Activated T-cell treated with anti-CD3 and anti-CD28 coated beads, Interleukin-2, amount 50 U/mL, for 4 hours (primary cell): ENCODE measurements at regions not wholly inside any gene's neighbourhood (a gene's known extent, or its start where the extent isn't known, plus 50 kb on each side); places are given as distances from the start of the nearest gene placed in this dataset.

Experiments
- ATAC-seq, 2 donors: fragments of 200-7000 bp; cut with Tn5 transposase; one replicate each; pipeline ENCODE4 v1.10.0; 2021
- DNase-seq: peaks from one replicate; pipeline ENCODE4 v3.0.0-alpha.2; 2020
- H3K27me3 Mint-ChIP-seq: one replicate; pipeline ENCODE4 v1.8.0; 2021; ENCODE audit warnings: low read depth, mixed read lengths
- H3K36me3 Mint-ChIP-seq: one replicate; pipeline ENCODE4 v1.8.0; 2022; ENCODE audit warnings: mixed read lengths; ENCODE audit not compliant: insufficient read depth
- H3K4me1 Mint-ChIP-seq: one replicate; pipeline ENCODE4 v1.8.0; 2021; ENCODE audit warnings: low read depth, mixed read lengths
- H3K4me3 Mint-ChIP-seq: one replicate; pipeline ENCODE4 v1.8.0; 2021; ENCODE audit warnings: mild to moderate bottlenecking, moderate library complexity, mixed read lengths
- H3K9me3 Mint-ChIP-seq: one replicate; pipeline ENCODE4 v1.8.0; 2021; ENCODE audit warnings: mixed read lengths

- ATAC-seq (no peak), DNase-seq (no peak)
- Mint-ChIP-seq H3K36me3 (no peaks in the 10 kb centered on the region), H3K27me3 (no peaks in the 10 kb centered on the region), H3K4me1 (peaks cover 8% of the 10 kb centered on the region), H3K9me3 (no peaks in the 10 kb centered on the region), H3K4me3 (no peak overlapping the region)
Measured at GRCh38 chr6:134866563-134866962, 83.3 kb downstream of the ALDH8A1 start.

- Mint-ChIP-seq H3K4me3 (no peak overlapping the region), H3K9me3 (no peaks in the 10 kb centered on the region), H3K27me3 (no peaks in the 10 kb centered on the region), H3K36me3 (no peaks in the 10 kb centered on the region), H3K4me1 (no peaks in the 10 kb centered on the region)
- DNase-seq (no peak), ATAC-seq (no peak)
Measured at GRCh38 chr6:134864558-134864957, 85.3 kb downstream of the ALDH8A1 start.

- ATAC-seq (no peak), DNase-seq (no peak)
- Mint-ChIP-seq H3K36me3 (no peaks in the 10 kb centered on the region), H3K27me3 (no peaks in the 10 kb centered on the region), H3K4me1 (no peaks in the 10 kb centered on the region), H3K4me3 (no peak overlapping the region), H3K9me3 (no peaks in the 10 kb centered on the region)
Measured at GRCh38 chr6:134863763-134864510, 86.0 kb downstream of the ALDH8A1 start.

GRCh38 chr6:134854366-134854765 is 95.5 kb downstream of the ALDH8A1 start:
- H3K4me3 Mint-ChIP-seq = no peak overlapping the region
- no peaks in the 10 kb centered on the region for H3K36me3 Mint-ChIP-seq
- DNase-seq (no peak), ATAC-seq (no peak)
- H3K9me3 Mint-ChIP-seq = no peaks in the 10 kb centered on the region
- H3K4me1 Mint-ChIP-seq = no peaks in the 10 kb centered on the region
- H3K27me3 Mint-ChIP-seq = no peaks in the 10 kb centered on the region

- no peak overlapping the region for H3K4me3 Mint-ChIP-seq
- DNase-seq = no peak
- H3K4me1 Mint-ChIP-seq = no peaks in the 10 kb centered on the region
- no peaks in the 10 kb centered on the region for H3K36me3 Mint-ChIP-seq
- H3K27me3 Mint-ChIP-seq = no peaks in the 10 kb centered on the region
- no peak for ATAC-seq
- no peaks in the 10 kb centered on the region for H3K9me3 Mint-ChIP-seq
Measured at GRCh38 chr6:134853111-134854055, 96.5 kb downstream of the ALDH8A1 start.

- Mint-ChIP-seq H3K36me3 (no peaks in the 10 kb centered on the region), H3K27me3 (no peaks in the 10 kb centered on the region), H3K4me3 (no peak overlapping the region), H3K4me1 (no peaks in the 10 kb centered on the region), H3K9me3 (no peaks in the 10 kb centered on the region)
- ATAC-seq = no peak
- no peak for DNase-seq
Measured at GRCh38 chr6:134851548-134851947, 98.4 kb downstream of the ALDH8A1 start.

GRCh38 chr6:134850721-134851305 is 99.1 kb downstream of the ALDH8A1 start:
- DNase-seq = no peak

GRCh38 chr6:134849920-134850447 is 99.9 kb downstream of the ALDH8A1 start:
- Mint-ChIP-seq H3K4me1 (no peaks in the 10 kb centered on the region), H3K27me3 (no peaks in the 10 kb centered on the region), H3K9me3 (no peaks in the 10 kb centered on the region), H3K36me3 (no peaks in the 10 kb centered on the region), H3K4me3 (no peak overlapping the region)
- DNase-seq = no peak
- ATAC-seq = no peak

More at GRCh38 chr6:134850721-134851305, 99.1 kb downstream of the ALDH8A1 start:
- Mint-ChIP-seq H3K4me1 (no peaks in the 10 kb centered on the region), H3K9me3 (no peaks in the 10 kb centered on the region), H3K27me3 (no peaks in the 10 kb centered on the region), H3K36me3 (no peaks in the 10 kb centered on the region), H3K4me3 (no peak overlapping the region)
- ATAC-seq = no peak

- Mint-ChIP-seq H3K4me1 (no peaks in the 10 kb centered on the region), H3K27me3 (no peaks in the 10 kb centered on the region), H3K4me3 (no peak overlapping the region), H3K36me3 (no peaks in the 10 kb centered on the region), H3K9me3 (no peaks in the 10 kb centered on the region)
- ATAC-seq (no peak), DNase-seq (no peak)
Measured at GRCh38 chr6:134848076-134848475, 101.8 kb downstream of the ALDH8A1 start.

- Mint-ChIP-seq H3K27me3 (no peaks in the 10 kb centered on the region), H3K36me3 (no peaks in the 10 kb centered on the region), H3K4me1 (no peaks in the 10 kb centered on the region), H3K4me3 (no peak overlapping the region), H3K9me3 (no peaks in the 10 kb centered on the region)
- ATAC-seq = no peak
- DNase-seq = no peak
Measured at GRCh38 chr6:134846865-134847264, 103.0 kb downstream of the ALDH8A1 start.

GRCh38 chr6:134846031-134846430 is 103.9 kb downstream of the ALDH8A1 start:
- Mint-ChIP-seq H3K9me3 (no peaks in the 10 kb centered on the region), H3K4me3 (no peak overlapping the region), H3K27me3 (no peaks in the 10 kb centered on the region), H3K36me3 (no peaks in the 10 kb centered on the region), H3K4me1 (no peaks in the 10 kb centered on the region)
- ATAC-seq = no peak
- no peak for DNase-seq

- Mint-ChIP-seq H3K36me3 (no peaks in the 10 kb centered on the region), H3K4me3 (no peak overlapping the region), H3K4me1 (no peaks in the 10 kb centered on the region), H3K27me3 (no peaks in the 10 kb centered on the region), H3K9me3 (no peaks in the 10 kb centered on the region)
- DNase-seq (no peak), ATAC-seq (no peak)
Measured at GRCh38 chr6:134844120-134844519, 105.8 kb downstream of the ALDH8A1 start.

GRCh38 chr6:134840086-134840867 is 109.6 kb downstream of the ALDH8A1 start:
- Mint-ChIP-seq H3K9me3 (no peaks in the 10 kb centered on the region), H3K4me3 (no peak overlapping the region), H3K36me3 (no peaks in the 10 kb centered on the region), H3K4me1 (no peaks in the 10 kb centered on the region), H3K27me3 (peaks cover 3% of the 10 kb centered on the region)
- ATAC-seq = no peak
- DNase-seq = no peak

- Mint-ChIP-seq H3K36me3 (no peaks in the 10 kb centered on the region), H3K4me3 (no peak overlapping the region), H3K4me1 (no peaks in the 10 kb centered on the region), H3K27me3 (peaks cover 3% of the 10 kb centered on the region), H3K9me3 (no peaks in the 10 kb centered on the region)
- ATAC-seq (no peak), DNase-seq (no peak)
Measured at GRCh38 chr6:134835993-134836392, 113.9 kb downstream of the ALDH8A1 start.
